B cell (primary cell): ENCODE measurements at regions not wholly inside any gene's neighbourhood (a gene's known extent, or its start where the extent isn't known, plus 50 kb on each side); places are given as distances from the start of the nearest gene placed in this dataset.

ENCODE experiments used
- EZH2 ChIP-seq: IDR thresholded peaks from 2 replicates; pipeline ENCODE4 v1.6.1; 2012; ENCODE audit warnings: borderline replicate concordance, low read depth, mild to moderate bottlenecking, moderate library complexity, low read length; ENCODE audit not compliant: insufficient read depth, poor library complexity, severe bottlenecking
- TF ChIP-seq, protein P1 (sequence below): fragments of 200-600 bp; IDR thresholded peaks from one replicate; pipeline ENCODE4 v1.8.0; 2022; ENCODE audit warnings: antibody characterized with exemption, mild to moderate bottlenecking

DNA sequence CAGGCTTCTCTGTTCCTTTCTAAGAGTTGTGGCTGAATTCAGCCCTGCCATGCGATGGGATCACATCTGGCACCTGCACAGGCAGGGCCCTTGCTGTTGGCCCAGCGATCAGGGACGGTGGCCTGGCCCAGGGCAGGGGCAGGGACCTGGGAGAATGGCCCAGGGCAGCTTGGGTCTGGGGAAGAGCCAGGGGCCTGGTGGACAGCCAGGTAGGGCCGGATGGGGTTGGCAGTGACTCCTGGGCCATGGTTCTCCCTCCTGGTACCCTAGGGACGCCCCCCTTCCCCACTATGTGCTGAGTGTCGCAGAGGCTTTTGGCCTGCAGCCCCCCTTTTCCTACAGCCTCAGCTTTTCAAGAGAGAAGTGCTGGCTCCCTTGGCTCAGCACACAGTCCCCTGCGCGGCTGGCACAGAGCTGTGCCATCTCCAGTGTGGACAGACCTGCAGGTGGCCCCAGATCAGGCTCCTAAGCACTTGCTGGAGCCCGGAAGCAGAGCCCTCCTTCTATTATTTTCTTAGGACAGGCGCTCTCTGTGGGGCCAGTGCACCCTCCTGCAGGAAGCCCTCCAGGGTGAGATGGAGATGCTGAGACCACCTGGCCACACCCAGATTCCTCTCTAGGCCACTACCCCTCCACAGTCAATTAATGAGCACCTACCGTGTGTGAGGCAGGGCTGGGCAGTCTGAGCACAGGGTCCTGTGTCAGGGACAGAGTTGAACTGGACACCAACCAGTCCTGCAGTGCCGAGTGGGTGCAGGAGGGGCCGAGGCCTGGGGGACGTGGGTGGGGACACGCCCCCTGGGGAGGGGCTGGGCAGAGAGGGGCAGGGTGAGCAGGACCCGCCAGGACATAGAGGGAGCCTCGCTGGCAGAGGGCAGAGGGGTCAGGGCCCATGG is 267.6 kb downstream of the ADGRD1 start:
- TF ChIP-seq, protein P1, sequence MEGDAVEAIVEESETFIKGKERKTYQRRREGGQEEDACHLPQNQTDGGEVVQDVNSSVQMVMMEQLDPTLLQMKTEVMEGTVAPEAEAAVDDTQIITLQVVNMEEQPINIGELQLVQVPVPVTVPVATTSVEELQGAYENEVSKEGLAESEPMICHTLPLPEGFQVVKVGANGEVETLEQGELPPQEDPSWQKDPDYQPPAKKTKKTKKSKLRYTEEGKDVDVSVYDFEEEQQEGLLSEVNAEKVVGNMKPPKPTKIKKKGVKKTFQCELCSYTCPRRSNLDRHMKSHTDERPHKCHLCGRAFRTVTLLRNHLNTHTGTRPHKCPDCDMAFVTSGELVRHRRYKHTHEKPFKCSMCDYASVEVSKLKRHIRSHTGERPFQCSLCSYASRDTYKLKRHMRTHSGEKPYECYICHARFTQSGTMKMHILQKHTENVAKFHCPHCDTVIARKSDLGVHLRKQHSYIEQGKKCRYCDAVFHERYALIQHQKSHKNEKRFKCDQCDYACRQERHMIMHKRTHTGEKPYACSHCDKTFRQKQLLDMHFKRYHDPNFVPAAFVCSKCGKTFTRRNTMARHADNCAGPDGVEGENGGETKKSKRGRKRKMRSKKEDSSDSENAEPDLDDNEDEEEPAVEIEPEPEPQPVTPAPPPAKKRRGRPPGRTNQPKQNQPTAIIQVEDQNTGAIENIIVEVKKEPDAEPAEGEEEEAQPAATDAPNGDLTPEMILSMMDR = no peak
- TF ChIP-seq EZH2 = no peak
